Transverse colon (tissue), 4 donors: ENCODE measurements at regions not wholly inside any gene's neighbourhood (a gene's known extent, or its start where the extent isn't known, plus 50 kb on each side); places are given as distances from the start of the nearest gene placed in this dataset.

Experiments used
- DNase-seq: peaks from one replicate; pipeline ENCODE4 v3.0.0-alpha.2; 2019
- H3K27ac ChIP-seq, 4 donors: fragments of 200-600 bp; sonication (generic); 2 replicates each; pipeline ENCODE4 v1.5.1; 2016 to 2018; ENCODE audit warnings: inconsistent platforms in 4 of 4
- H3K27me3 ChIP-seq: fragments of 200-600 bp; sonication (generic); 2 replicates; pipeline ENCODE4 v1.5.1; 2017; ENCODE audit warnings: inconsistent platforms
- H3K36me3 ChIP-seq, 4 donors: fragments of 200-600 bp; sonication (generic); 2 replicates each; pipeline ENCODE4 v1.5.1; 2017 to 2019; ENCODE audit warnings: inconsistent platforms in 4 of 4
- H3K4me1 ChIP-seq, 4 donors: fragments of 200-600 bp; sonication (generic); 2 replicates each; pipeline ENCODE4 v1.5.1; 2017 to 2020; ENCODE audit warnings: inconsistent platforms in 4 of 4
- H3K4me3 ChIP-seq, 4 donors: fragments of 200-600 bp; sonication (generic); 1 replicate in 1 of 4; 2 replicates in 3 of 4; pipeline versions ENCODE4 v1.5.1 to v1.6.1; 2017 to 2019; ENCODE audit warnings: inconsistent platforms in 4 of 4
- H3K9me3 ChIP-seq, 2 donors: fragments of 200-600 bp; sonication (generic); 2 replicates each; pipeline ENCODE4 v1.5.1; 2017 to 2019; ENCODE audit warnings: inconsistent platforms in 2 of 2
- EP300 ChIP-seq: sonication (generic); formaldehyde crosslinking; IDR thresholded peaks from one replicate; pipeline ENCODE4 v1.6.1; 2017; ENCODE audit warnings: antibody characterized with exemption, low read depth
- POLR2A ChIP-seq: fragments of 450-650 bp; IDR thresholded peaks from one replicate; pipeline ENCODE4 v1.6.1; 2016; ENCODE audit warnings: antibody characterized with exemption, mild to moderate bottlenecking, moderate library complexity
- POLR2AphosphoS5 ChIP-seq, 3 donors: sonication (generic); formaldehyde crosslinking; IDR thresholded peaks; one replicate each; pipeline ENCODE4 v1.6.1; 2016; ENCODE audit warnings: antibody characterized with exemption in 3 of 3
- WGBS, 2 donors: methylation state at CpG; one replicate each; pipeline ENCODE4 v1.1.5; 2018; ENCODE audit warnings: low coverage in 1 of 2; 5-methylcytosine and 5-hydroxymethylcytosine counted together
- in situ Hi-C, 4 donors: fragments of 200-750 bp; cut with MboI; loops; one replicate each; pipeline versions ENCODE4 v1.15.0 to v1.15.1; 2017; ENCODE audit warnings: low sequenced_read_pairs in 3 of 4, low pct_ligation_motif_present in 1 of 4, low pct_unique_long_range_greater_than_20kb in 1 of 4
- intact Hi-C: fragments of 100-400 bp; cut with DNase I; formaldehyde crosslinking; loops from one replicate; pipeline ENCODE4 v1.15.1; 2023; ENCODE audit warnings: low total_unique reads
- TF ChIP-seq, protein P1 (sequence below), 5 experiments: fragments of 200-600 bp in 3 of 5; fragments of 450-650 bp in 2 of 5; sonication (generic) in 3 of 5; IDR thresholded peaks; 1 replicate in 2 of 5; 2 replicates in 3 of 5; pipeline ENCODE4 v1.5.1; 2016 to 2017; ENCODE audit warnings: antibody characterized with exemption in 5 of 5, inconsistent platforms in 3 of 5, mild to moderate bottlenecking in 2 of 5, moderate library complexity in 1 of 5

DNA sequence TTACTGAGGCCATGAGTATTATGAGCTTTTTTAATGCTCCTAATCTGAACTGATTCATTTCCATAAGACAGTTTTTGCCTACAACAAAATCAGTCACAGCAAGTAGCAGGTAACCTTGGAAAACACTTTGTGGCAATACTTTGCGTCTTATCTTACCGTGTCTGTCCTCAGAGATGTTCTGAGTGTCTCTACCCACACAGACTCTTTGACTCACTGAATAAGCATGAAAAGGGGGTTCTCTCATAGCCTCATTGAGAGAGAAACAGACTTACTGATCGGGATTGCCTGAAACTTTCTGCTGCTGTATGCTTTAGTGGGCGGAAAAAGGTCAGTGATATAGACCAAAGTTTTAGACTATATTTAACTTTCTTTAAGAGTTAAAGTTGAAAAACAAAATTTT lies 92.6 kb downstream of the MYL12B start:
- in situ Hi-C loops, result no loop called here
- Histone ChIP-seq H3K4me3 (no peak overlapping the region), H3K27me3 (no peaks in the 10 kb centered on the region), H3K4me1 (no peaks in the 10 kb centered on the region), H3K9me3 (no peaks in the 10 kb centered on the region), H3K27ac (no peak overlapping the region), H3K36me3 (no peaks in the 10 kb centered on the region)
- TF ChIP-seq, protein P1, sequence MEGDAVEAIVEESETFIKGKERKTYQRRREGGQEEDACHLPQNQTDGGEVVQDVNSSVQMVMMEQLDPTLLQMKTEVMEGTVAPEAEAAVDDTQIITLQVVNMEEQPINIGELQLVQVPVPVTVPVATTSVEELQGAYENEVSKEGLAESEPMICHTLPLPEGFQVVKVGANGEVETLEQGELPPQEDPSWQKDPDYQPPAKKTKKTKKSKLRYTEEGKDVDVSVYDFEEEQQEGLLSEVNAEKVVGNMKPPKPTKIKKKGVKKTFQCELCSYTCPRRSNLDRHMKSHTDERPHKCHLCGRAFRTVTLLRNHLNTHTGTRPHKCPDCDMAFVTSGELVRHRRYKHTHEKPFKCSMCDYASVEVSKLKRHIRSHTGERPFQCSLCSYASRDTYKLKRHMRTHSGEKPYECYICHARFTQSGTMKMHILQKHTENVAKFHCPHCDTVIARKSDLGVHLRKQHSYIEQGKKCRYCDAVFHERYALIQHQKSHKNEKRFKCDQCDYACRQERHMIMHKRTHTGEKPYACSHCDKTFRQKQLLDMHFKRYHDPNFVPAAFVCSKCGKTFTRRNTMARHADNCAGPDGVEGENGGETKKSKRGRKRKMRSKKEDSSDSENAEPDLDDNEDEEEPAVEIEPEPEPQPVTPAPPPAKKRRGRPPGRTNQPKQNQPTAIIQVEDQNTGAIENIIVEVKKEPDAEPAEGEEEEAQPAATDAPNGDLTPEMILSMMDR (IDR thresholded peaks at IDR 0.05), result no peak
- TF ChIP-seq POLR2AphosphoS5 (IDR thresholded peaks at IDR 0.05) (no peak), EP300 (no peak), POLR2A (no peak)
- WGBS, 2 donors, result 44 to 52% methylated on average over 4 of the region's 4 CpGs
- intact Hi-C loops, result no loop called here
- no peak for DNase-seq

DNA sequence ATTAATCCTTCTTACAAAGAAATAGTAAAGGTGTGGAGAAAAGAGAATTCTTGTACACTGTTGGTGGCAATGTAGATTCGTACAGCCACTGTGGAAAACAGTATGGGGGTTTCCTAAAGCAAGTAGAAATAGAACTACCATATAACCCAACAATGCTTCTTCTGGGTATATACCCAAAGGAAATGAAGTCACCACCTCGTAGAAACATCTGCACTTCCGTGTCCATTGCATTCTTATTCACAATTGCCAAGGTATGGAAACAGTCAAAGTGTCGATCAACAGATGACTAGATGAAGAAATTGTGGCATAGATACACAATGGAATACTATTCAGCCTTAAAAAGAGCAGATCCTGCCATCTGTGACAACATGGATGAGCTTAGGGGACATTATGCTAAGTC lies 93.4 kb upstream of the TGIF1 start:
- H3K9me3 ChIP-seq, result no peaks in the 10 kb centered on the region
- TF ChIP-seq, protein P1 (IDR thresholded peaks at IDR 0.05), result no peak
- TF ChIP-seq EP300, result no peak
- no peak for TF ChIP-seq POLR2AphosphoS5 (IDR thresholded peaks at IDR 0.05)
- TF ChIP-seq POLR2A, result no peak
- intact Hi-C loops, result no loop called here
- no peaks in the 10 kb centered on the region for H3K27me3 ChIP-seq
- WGBS, 2 donors, result 53 to 78% methylated on average over 4 of the region's 4 CpGs
- DNase-seq, result no peak
- no peak overlapping the region for H3K4me3 ChIP-seq
- H3K36me3 ChIP-seq, result no peaks in the 10 kb centered on the region
- in situ Hi-C loops, result no loop called here
- no peaks in the 10 kb centered on the region for H3K4me1 ChIP-seq
- H3K27ac ChIP-seq, result no peak overlapping the region

DNA sequence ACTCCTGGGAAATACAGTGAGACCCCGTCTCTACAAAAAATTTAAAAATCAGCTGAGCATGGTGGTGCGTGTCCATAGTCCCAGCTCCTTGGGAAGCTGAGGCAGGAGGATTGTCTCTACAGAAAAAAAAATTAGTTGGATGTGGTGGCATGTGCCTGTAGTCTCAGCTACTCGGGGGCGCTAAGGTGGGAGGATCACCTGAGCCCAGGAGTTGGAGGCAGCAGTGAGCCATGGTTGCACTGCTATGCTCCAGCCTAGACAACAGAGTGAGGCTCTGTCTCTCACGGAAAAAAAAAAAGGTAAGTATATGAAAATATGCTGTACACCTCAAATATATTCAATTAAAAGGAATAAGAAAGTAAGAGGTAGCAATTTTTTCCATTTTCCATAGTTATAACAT lies 92.5 kb upstream of the TGIF1 start:
- WGBS, 2 donors, result 83 to 92% methylated on average over 5 of the region's 5 CpGs
- Histone ChIP-seq H3K27me3 (no peaks in the 10 kb centered on the region), H3K27ac (no peak overlapping the region), H3K4me1 (no peaks in the 10 kb centered on the region), H3K4me3 (no peak overlapping the region), H3K9me3 (no peaks in the 10 kb centered on the region), H3K36me3 (no peaks in the 10 kb centered on the region)
- intact Hi-C loops, result no loop called here
- in situ Hi-C loops, result no loop called here
- DNase-seq, result no peak
- TF ChIP-seq, protein P1 (IDR thresholded peaks at IDR 0.05), result no peak
- no peak for TF ChIP-seq POLR2AphosphoS5 (IDR thresholded peaks at IDR 0.05)
- no peak for TF ChIP-seq POLR2A
- no peak for TF ChIP-seq EP300

DNA sequence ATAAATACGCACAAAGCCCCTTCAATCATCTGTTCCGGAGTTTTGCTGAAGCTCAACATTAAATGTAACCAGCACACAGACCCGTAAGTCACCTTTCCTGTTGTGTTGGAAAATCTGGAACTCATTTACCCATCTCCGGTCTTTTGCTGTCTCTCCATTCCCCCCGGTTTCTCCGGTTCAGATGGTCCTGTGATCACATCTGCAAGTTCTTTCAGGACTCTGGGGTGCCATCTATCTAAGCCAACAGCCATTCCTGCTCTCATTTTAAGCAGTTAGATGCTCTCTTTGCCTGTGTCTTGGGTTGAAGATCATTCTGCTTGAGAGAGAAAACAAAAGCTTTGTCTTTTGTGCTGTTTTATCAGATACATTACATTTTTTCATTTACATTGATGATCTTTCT lies 91.7 kb upstream of the TGIF1 start:
- in situ Hi-C loops (no loop called here), intact Hi-C loops (no loop called here)
- Histone ChIP-seq H3K9me3 (no peaks in the 10 kb centered on the region), H3K36me3 (no peaks in the 10 kb centered on the region), H3K27me3 (no peaks in the 10 kb centered on the region), H3K4me1 (no peaks in the 10 kb centered on the region), H3K4me3 (no peak overlapping the region), H3K27ac (no peak overlapping the region)
- DNase-seq, result no peak
- TF ChIP-seq EP300 (no peak), POLR2AphosphoS5 (IDR thresholded peaks at IDR 0.05) (no peak), POLR2A (no peak)
- TF ChIP-seq, protein P1 (IDR thresholded peaks at IDR 0.05), result no peak
- 86 to 89% methylated on average over 5 to 6 of the region's 6 CpGs for WGBS, 2 donors
